ENCODE measurements at regions not wholly inside any gene's neighbourhood (a gene's known extent, or its start where the extent isn't known, plus 50 kb on each side); places are given as distances from the start of the nearest gene placed in this dataset.
"Not testable (repeated sequence)": the region's sequence is repeated elsewhere in the genome, so short reads cannot be mapped to it uniquely, and the experiment has no call there.

DNA sequence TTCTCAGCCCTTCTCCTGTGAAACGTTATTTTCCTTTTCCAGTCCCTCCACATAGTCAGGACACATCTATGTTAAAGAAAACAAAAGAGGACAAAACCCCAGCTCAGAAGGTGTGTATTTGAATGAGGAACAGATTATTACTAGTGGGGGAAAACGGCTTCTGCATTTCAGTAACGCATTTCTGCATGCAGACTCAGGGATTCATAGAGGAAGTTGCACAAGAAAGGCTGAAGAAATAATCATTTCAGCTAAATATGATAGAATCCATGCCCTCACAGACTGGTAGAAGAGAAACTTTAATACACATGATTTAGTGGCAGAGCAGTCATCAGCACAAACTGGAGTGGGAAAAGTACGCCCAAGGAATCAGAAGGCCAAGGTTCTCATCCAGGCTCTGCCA lies 270.8 kb upstream of the FGF13 start:
- Histone ChIP-seq H3K36me3 (ENCODE audit: insufficient read depth, low read length) (no peaks in the 10 kb centered on the region), H3K4me3 (no peak overlapping the region), H3K27ac (no peak overlapping the region), H3K9me3 (ENCODE audit: low read depth, low read length) (no peaks in the 10 kb centered on the region), H3K9ac (ENCODE audit: insufficient read length) (no peak overlapping the region)
- TF ChIP-seq EZH2 (IDR thresholded peaks at IDR 0.05) (no peak), POLR2AphosphoS5 (IDR thresholded peaks at IDR 0.05; ENCODE audit: borderline replicate concordance, low read depth, low read length) (no peak), FOXP2 (optimal IDR thresholded peaks at IDR 0.05; ENCODE audit: control extremely low read depth, extremely low read length, insufficient read depth) (no peak)
- no peak for DNase-seq (ENCODE audit: low read depth, low spot score)

DNA sequence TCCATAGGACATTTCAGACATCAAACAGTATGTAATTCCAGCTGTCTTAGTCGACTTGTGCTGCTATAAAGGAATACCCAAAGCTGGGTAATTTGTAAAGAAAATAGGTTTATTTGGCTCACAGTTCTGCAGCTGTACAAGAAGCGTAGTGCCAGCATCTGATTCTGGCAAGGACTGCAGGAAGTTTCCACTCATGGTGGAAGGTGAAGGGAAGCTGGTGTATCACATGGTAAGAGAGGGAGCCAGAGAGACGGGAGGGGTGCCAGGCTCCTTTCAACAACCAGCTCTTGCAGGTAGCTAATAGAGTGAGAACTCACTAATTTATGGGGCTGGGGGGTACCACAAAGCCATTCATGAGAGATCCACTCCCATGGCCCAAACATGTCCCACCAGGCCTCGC lies 253.0 kb upstream of the FGF13 start:
- DNase-seq (ENCODE audit: low read depth, low spot score): no peak
- H3K9me3 ChIP-seq (ENCODE audit: low read depth, low read length): no peaks in the 10 kb centered on the region
- no peaks in the 10 kb centered on the region for H3K36me3 ChIP-seq (ENCODE audit: insufficient read depth, low read length)
- TF ChIP-seq POLR2AphosphoS5 (IDR thresholded peaks at IDR 0.05; ENCODE audit: borderline replicate concordance, low read depth, low read length) (no peak), FOXP2 (optimal IDR thresholded peaks at IDR 0.05; ENCODE audit: control extremely low read depth, extremely low read length, insufficient read depth) (no peak)
- no peak overlapping the region for H3K9ac ChIP-seq (ENCODE audit: insufficient read length)
- no peak overlapping the region for H3K4me3 ChIP-seq
- no peak overlapping the region for H3K27ac ChIP-seq

DNA sequence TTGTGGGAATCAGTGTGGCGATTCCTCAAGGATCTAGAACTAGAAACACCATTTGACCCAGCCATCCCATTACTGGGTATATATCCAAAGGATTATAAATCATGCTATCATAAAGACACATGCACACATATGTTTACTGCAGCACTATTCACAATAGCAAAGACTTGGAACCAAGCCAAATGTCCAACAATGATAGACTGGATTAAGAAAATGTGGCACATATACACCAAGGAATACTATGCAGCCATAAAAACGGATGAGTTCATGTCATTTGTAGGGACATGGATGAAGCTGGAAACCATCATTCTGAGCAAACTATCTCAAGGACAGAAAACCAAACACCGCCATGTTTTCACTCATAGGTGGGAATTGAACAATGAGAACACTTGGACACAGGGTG lies 250.9 kb upstream of the FGF13 start:
- not testable (repeated sequence) for H3K27ac ChIP-seq; H3K9ac ChIP-seq (ENCODE audit: insufficient read length); H3K4me3 ChIP-seq; H3K9me3 ChIP-seq (ENCODE audit: low read depth, low read length); H3K36me3 ChIP-seq (ENCODE audit: insufficient read depth, low read length); DNase-seq (ENCODE audit: low read depth, low spot score)

DNA sequence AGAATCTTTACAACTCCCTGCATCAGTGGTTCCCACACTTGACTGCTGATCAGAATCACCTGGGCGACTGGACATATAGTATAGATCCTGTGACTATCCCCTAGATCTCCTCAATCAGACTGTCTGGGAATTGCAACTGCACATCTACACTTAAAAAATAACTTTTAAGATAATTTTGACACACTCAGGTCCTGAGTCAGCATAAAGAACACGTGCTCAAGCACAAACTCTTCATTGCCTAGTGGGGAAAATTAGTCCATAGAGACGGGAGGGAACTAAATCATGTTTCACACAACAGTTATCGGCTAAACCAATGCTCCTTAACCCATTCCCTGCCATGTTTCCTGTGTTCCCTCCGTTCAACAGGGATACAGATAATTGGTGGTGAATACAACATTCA lies 243.5 kb upstream of the FGF13 start:
- Histone ChIP-seq H3K36me3 (ENCODE audit: insufficient read depth, low read length) (no peaks in the 10 kb centered on the region), H3K4me3 (peak overlapping the region; percentile 22; the same call in 1 of the 2 replicates), H3K27ac (no peak overlapping the region), H3K9ac (ENCODE audit: insufficient read length) (no peak overlapping the region), H3K9me3 (ENCODE audit: low read depth, low read length) (no peaks in the 10 kb centered on the region)
- TF ChIP-seq FOXP2 (optimal IDR thresholded peaks at IDR 0.05; ENCODE audit: control extremely low read depth, extremely low read length, insufficient read depth): no peak
- no peak for TF ChIP-seq EZH2 (IDR thresholded peaks at IDR 0.05)
- no peak for TF ChIP-seq POLR2AphosphoS5 (IDR thresholded peaks at IDR 0.05; ENCODE audit: borderline replicate concordance, low read depth, low read length)
- DNase-seq (ENCODE audit: low read depth, low spot score): no peak

DNA sequence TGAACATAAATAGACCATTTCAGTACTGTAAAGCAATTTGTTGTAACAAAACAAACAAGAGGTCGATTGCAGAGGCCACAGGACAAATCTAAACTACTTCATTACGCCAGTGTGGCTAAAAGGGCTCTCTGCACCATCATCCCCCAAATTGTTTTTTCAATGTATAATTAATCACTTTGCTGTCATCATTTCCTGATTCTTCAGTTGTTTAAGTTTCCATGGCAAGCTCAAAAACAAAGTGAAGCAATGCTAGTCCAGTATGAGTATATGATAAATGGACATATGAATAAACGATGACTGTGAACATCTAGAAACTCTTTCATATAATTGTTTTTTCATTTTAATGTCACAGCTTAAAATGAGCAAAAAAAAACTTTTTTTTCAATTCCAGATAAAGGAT lies 235.4 kb upstream of the FGF13 start:
- H3K36me3 ChIP-seq (ENCODE audit: insufficient read depth, low read length): no peaks in the 10 kb centered on the region
- H3K9ac ChIP-seq (ENCODE audit: insufficient read length): no peak overlapping the region
- no peak for DNase-seq (ENCODE audit: low read depth, low spot score)
- no peaks in the 10 kb centered on the region for H3K9me3 ChIP-seq (ENCODE audit: low read depth, low read length)
- H3K4me3 ChIP-seq: no peak overlapping the region
- TF ChIP-seq POLR2AphosphoS5 (IDR thresholded peaks at IDR 0.05; ENCODE audit: borderline replicate concordance, low read depth, low read length): no peak
- no peak for TF ChIP-seq FOXP2 (optimal IDR thresholded peaks at IDR 0.05; ENCODE audit: control extremely low read depth, extremely low read length, insufficient read depth)
- no peak for TF ChIP-seq EZH2 (IDR thresholded peaks at IDR 0.05)
- H3K27ac ChIP-seq: no peak overlapping the region

DNA sequence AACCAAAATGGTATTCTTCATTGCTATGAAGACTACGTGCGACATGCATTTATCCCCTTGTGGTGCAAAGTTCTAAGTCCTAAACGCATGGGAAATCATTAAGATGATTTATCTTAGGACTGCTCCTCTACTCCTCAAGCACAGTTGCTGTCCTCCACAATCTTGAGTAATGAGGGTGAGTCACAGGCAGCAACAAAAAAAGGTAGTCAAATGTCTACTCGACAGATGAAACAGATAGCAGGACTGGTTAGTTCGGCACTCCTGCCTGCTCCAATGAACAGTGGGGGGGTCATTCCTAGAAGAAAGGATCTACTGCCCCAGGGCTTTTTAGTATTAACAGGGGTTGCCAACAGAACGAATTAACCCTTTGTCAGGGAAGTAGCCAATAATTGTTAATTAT lies 233.7 kb upstream of the FGF13 start:
- H3K4me3 ChIP-seq: no peak overlapping the region
- TF ChIP-seq FOXP2 (optimal IDR thresholded peaks at IDR 0.05; ENCODE audit: control extremely low read depth, extremely low read length, insufficient read depth): no peak
- TF ChIP-seq POLR2AphosphoS5 (IDR thresholded peaks at IDR 0.05; ENCODE audit: borderline replicate concordance, low read depth, low read length): no peak
- TF ChIP-seq EZH2 (IDR thresholded peaks at IDR 0.05): no peak
- H3K9ac ChIP-seq (ENCODE audit: insufficient read length): no peak overlapping the region
- no peaks in the 10 kb centered on the region for H3K9me3 ChIP-seq (ENCODE audit: low read depth, low read length)
- DNase-seq (ENCODE audit: low read depth, low spot score): no peak
- no peaks in the 10 kb centered on the region for H3K36me3 ChIP-seq (ENCODE audit: insufficient read depth, low read length)
- no peak overlapping the region for H3K27ac ChIP-seq

DNA sequence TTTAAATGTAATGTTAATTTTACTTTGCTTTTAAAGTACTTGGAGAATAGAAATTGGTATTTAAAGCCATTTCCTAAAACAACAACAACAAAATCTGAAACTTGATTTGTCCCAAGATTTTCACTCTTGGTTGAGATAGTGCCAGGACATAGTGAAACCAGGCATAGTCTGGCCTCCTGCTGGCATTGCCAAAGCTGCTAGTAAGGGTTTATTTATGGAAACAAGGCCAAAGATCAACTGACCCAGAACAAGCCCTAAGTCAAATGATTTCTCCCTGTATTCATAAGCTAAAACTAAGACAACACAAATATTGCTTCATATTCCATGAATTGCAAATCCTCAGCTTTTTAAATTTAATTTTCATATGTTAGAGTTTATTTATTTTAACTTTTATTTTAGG lies 227.5 kb upstream of the FGF13 start:
- Histone ChIP-seq H3K4me3 (no peak overlapping the region), H3K9me3 (ENCODE audit: low read depth, low read length) (no peaks in the 10 kb centered on the region), H3K27ac (no peak overlapping the region), H3K36me3 (ENCODE audit: insufficient read depth, low read length) (no peaks in the 10 kb centered on the region), H3K9ac (ENCODE audit: insufficient read length) (no peak overlapping the region)
- no peak for DNase-seq (ENCODE audit: low read depth, low spot score)
- no peak for TF ChIP-seq POLR2AphosphoS5 (IDR thresholded peaks at IDR 0.05; ENCODE audit: borderline replicate concordance, low read depth, low read length)
- TF ChIP-seq EZH2 (IDR thresholded peaks at IDR 0.05): no peak
- no peak for TF ChIP-seq FOXP2 (optimal IDR thresholded peaks at IDR 0.05; ENCODE audit: control extremely low read depth, extremely low read length, insufficient read depth)

DNA sequence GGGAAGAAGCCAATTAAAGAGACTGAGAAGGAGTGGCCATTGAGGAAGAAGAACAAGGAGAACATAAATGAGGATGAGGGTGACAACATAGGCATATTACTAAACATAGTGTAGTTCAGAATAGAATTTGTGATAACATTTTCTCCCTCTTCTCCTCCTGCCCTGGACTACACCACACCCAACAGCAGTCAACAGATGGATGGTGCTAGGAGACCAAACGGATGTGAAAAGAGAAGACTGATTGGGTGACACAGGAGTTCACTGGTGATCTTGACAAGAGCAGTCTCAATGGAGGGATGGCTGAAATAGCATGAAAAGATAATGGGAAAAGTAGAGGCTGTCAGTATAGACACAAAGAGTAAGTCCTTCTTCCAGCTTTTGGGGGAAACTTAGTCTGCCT lies 226.5 kb upstream of the FGF13 start:
- no peak for DNase-seq (ENCODE audit: low read depth, low spot score)
- no peaks in the 10 kb centered on the region for H3K36me3 ChIP-seq (ENCODE audit: insufficient read depth, low read length)
- H3K9me3 ChIP-seq (ENCODE audit: low read depth, low read length): no peaks in the 10 kb centered on the region
- TF ChIP-seq POLR2AphosphoS5 (IDR thresholded peaks at IDR 0.05; ENCODE audit: borderline replicate concordance, low read depth, low read length) (no peak), EZH2 (IDR thresholded peaks at IDR 0.05) (no peak), FOXP2 (optimal IDR thresholded peaks at IDR 0.05; ENCODE audit: control extremely low read depth, extremely low read length, insufficient read depth) (no peak)
- no peak overlapping the region for H3K27ac ChIP-seq
- H3K4me3 ChIP-seq: no peak overlapping the region
- H3K9ac ChIP-seq (ENCODE audit: insufficient read length): no peak overlapping the region

DNA sequence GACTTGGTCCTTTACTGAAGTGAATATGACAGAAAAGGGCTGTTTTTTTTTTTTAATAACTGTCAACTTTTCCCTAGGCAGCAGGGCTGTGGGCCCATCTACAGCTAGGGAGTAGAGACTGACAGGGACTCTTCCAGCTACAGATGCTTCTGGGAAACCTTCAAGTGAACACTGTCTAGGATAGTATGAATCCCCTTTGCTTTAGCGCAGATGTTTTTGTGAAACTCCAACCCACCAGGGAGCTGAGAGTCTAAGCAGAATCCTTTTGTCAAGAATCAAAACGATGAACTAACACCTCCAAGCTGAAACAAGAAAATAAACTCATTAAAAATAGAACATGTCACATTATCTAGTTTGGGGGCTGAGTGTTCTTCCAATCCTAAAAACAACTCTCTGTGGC lies 219.7 kb upstream of the FGF13 start:
- H3K9me3 ChIP-seq (ENCODE audit: low read depth, low read length): no peaks in the 10 kb centered on the region
- no peak overlapping the region for H3K27ac ChIP-seq
- H3K9ac ChIP-seq (ENCODE audit: insufficient read length): no peak overlapping the region
- H3K4me3 ChIP-seq: no peak overlapping the region
- DNase-seq (ENCODE audit: low read depth, low spot score): no peak
- no peak for TF ChIP-seq FOXP2 (optimal IDR thresholded peaks at IDR 0.05; ENCODE audit: control extremely low read depth, extremely low read length, insufficient read depth)
- no peak for TF ChIP-seq EZH2 (IDR thresholded peaks at IDR 0.05)
- no peak for TF ChIP-seq POLR2AphosphoS5 (IDR thresholded peaks at IDR 0.05; ENCODE audit: borderline replicate concordance, low read depth, low read length)
- no peaks in the 10 kb centered on the region for H3K36me3 ChIP-seq (ENCODE audit: insufficient read depth, low read length)

Measured in SK-N-MC (cell line).